IMR-90 (cell line): ENCODE measurements at regions not wholly inside any gene's neighbourhood (a gene's known extent, or its start where the extent isn't known, plus 50 kb on each side); places are given as distances from the start of the nearest gene placed in this dataset.

Experiments
- ATAC-seq: fragments of 200-7000 bp; cut with Tn5 transposase; 2 replicates; pipeline ENCODE4 v1.9.1; 2020; ENCODE audit warnings: low read depth, mild to moderate bottlenecking, moderate library complexity
- BruUV-seq: library from RNA; stranded (reverse); fragments of 400-500 nt; replicated peaks from 2 replicates; lab custom pipeline; 2021; lab: Mats Ljungman, UMichigan
- CTCF ChIA-PET: fragments of 300-600 bp; formaldehyde crosslinking; extraction: SDS; loops from one replicate; lab custom pipeline; 2021; ENCODE audit warnings: antibody characterized with exemption; lab: Yijun Ruan, JAX
- POLR2A ChIA-PET: fragments of 300-600 bp; sonication (Branson Sonifier 250); formaldehyde crosslinking; loops from one replicate; lab custom pipeline; 2022; ENCODE audit warnings: antibody characterized with exemption; ENCODE audit not compliant: unreplicated experiment; lab: Charles Lee
- DNase-seq: peaks from one replicate; pipeline ENCODE4 v3.0.0; 2013
- H2AFZ ChIP-seq: replicated peaks from 2 replicates; pipeline ENCODE3; 2013; ENCODE audit warnings: low read length, mild to moderate bottlenecking; ENCODE audit not compliant: poor library complexity
- H2AK5ac ChIP-seq: 2 replicates; pipeline ENCODE4 v1.6.1; 2013; ENCODE audit warnings: low read depth, low read length, inconsistent platforms
- H2AK9ac ChIP-seq: replicated peaks from 2 replicates; pipeline ENCODE3; 2013; ENCODE audit warnings: mild to moderate bottlenecking, low read depth, low read length, moderate library complexity; ENCODE audit not compliant: poor library complexity
- H2BK120ac ChIP-seq: 2 replicates; pipeline ENCODE4 v1.6.1; 2013; ENCODE audit warnings: low read depth, low read length, inconsistent platforms
- H2BK15ac ChIP-seq: 3 replicates; pipeline ENCODE4 v1.6.1; 2013; ENCODE audit warnings: low read depth, low read length, inconsistent platforms
- H2BK20ac ChIP-seq: 2 replicates; pipeline ENCODE4 v1.6.1; 2013; ENCODE audit warnings: low read depth, mild to moderate bottlenecking, inconsistent platforms, low read length, moderate library complexity
- H2BK5ac ChIP-seq: 2 replicates; pipeline ENCODE4 v1.6.1; 2013; ENCODE audit warnings: mild to moderate bottlenecking, low read depth, low read length, inconsistent platforms; ENCODE audit not compliant: poor library complexity, severe bottlenecking
- H3K14ac ChIP-seq: replicated peaks from 2 replicates; pipeline ENCODE4 v1.6.1; 2013; ENCODE audit warnings: low read depth, low read length, inconsistent platforms
- H3K18ac ChIP-seq: 2 replicates; pipeline ENCODE4 v1.6.1; 2013; ENCODE audit warnings: low read depth, low read length, control low read depth
- H3K23ac ChIP-seq: 2 replicates; pipeline ENCODE4 v1.6.1; 2013; ENCODE audit warnings: low read depth, low read length, inconsistent platforms
- H3K27ac ChIP-seq: 2 replicates; pipeline ENCODE4 v1.5.1; 2013; ENCODE audit warnings: mild to moderate bottlenecking, control low read depth, low read length; ENCODE audit not compliant: insufficient read depth
- H3K27me3 ChIP-seq: 2 replicates; pipeline ENCODE4 v1.6.1; 2013; ENCODE audit warnings: low read length; ENCODE audit not compliant: control insufficient read depth, insufficient read depth
- H3K36me3 ChIP-seq: 2 replicates; pipeline ENCODE4 v1.6.1; 2013; ENCODE audit warnings: low read length, mixed read lengths; ENCODE audit not compliant: control insufficient read depth, insufficient read depth
- H3K4ac ChIP-seq: 2 replicates; pipeline ENCODE4 v1.6.1; 2013; ENCODE audit warnings: low read depth, low read length, inconsistent platforms
- H3K4me1 ChIP-seq: 2 replicates; pipeline ENCODE4 v1.6.1; 2013; ENCODE audit warnings: low read length, mixed read lengths; ENCODE audit not compliant: control insufficient read depth, insufficient read depth
- H3K4me2 ChIP-seq: 2 replicates; pipeline ENCODE4 v1.6.1; 2013; ENCODE audit warnings: low read depth, mild to moderate bottlenecking, control low read depth, low read length, moderate library complexity
- H3K4me3 ChIP-seq: 2 replicates; pipeline ENCODE4 v1.5.1; 2013; ENCODE audit warnings: low read depth, mild to moderate bottlenecking, control low read depth, low read length, moderate library complexity; ENCODE audit not compliant: insufficient read depth
- H3K56ac ChIP-seq: 2 replicates; pipeline ENCODE4 v1.6.1; 2013; ENCODE audit warnings: low read length, inconsistent platforms; ENCODE audit not compliant: insufficient read depth; ENCODE audit errors: extremely low read depth
- H3K79me1 ChIP-seq, 2 experiments: 2 replicates each; pipeline ENCODE4 v1.6.1; 2013; ENCODE audit warnings: low read length in 2 of 2, inconsistent platforms in 1 of 2, low read depth in 1 of 2
- H3K9ac ChIP-seq: 2 replicates; pipeline ENCODE4 v1.6.1; 2013; ENCODE audit warnings: low read depth, low read length, control low read depth
- H3K9me1 ChIP-seq: 2 replicates; pipeline ENCODE4 v1.6.1; 2013; ENCODE audit warnings: low read length, inconsistent platforms; ENCODE audit not compliant: insufficient read depth
- H3K9me3 ChIP-seq: 2 replicates; pipeline ENCODE4 v1.6.1; 2013; ENCODE audit warnings: low read length; ENCODE audit not compliant: control insufficient read depth, insufficient read depth
- H4K20me1 ChIP-seq: 2 replicates; pipeline ENCODE4 v1.6.1; 2013; ENCODE audit warnings: low read length, inconsistent platforms; ENCODE audit not compliant: insufficient read depth
- H4K5ac ChIP-seq: 2 replicates; pipeline ENCODE4 v1.6.1; 2013; ENCODE audit warnings: mild to moderate bottlenecking, low read depth, low read length, control low read depth
- H4K8ac ChIP-seq, 2 experiments: 2 replicates each; pipeline ENCODE4 v1.6.1; 2013; ENCODE audit warnings: low read depth in 2 of 2, low read length in 2 of 2, control low read depth in 1 of 2, inconsistent platforms in 1 of 2
- H4K91ac ChIP-seq: 2 replicates; pipeline ENCODE4 v1.6.1; 2013; ENCODE audit warnings: low read depth, low read length, inconsistent platforms; ENCODE audit not compliant: insufficient read depth
- BHLHE40 ChIP-seq: fragments of 150-350 bp; IDR thresholded peaks from 2 replicates; pipeline ENCODE4 v1.6.1; 2016; ENCODE audit warnings: mild to moderate bottlenecking, low read depth, low read length
- CHD1 ChIP-seq: IDR thresholded peaks from 2 replicates; pipeline ENCODE4 v1.6.1; 2012; ENCODE audit warnings: low read depth, low read length, improper control_type of control experiment
- FOS ChIP-seq: fragments of 150-350 bp; IDR thresholded peaks from 2 replicates; pipeline ENCODE4 v1.6.1; 2016; ENCODE audit warnings: low read depth, low read length
- MAFK ChIP-seq: IDR thresholded peaks from 2 replicates; pipeline ENCODE4 v1.6.1; 2012; ENCODE audit warnings: low read depth, low read length, improper control_type of control experiment
- MXI1 ChIP-seq: IDR thresholded peaks from 2 replicates; pipeline ENCODE4 v1.6.1; 2012; ENCODE audit warnings: low read depth, mild to moderate bottlenecking, low read length, moderate library complexity, borderline replicate concordance
- NFE2L2 ChIP-seq: fragments of 150-350 bp; IDR thresholded peaks from 2 replicates; pipeline ENCODE4 v1.6.1; 2016; ENCODE audit warnings: low read depth, mild to moderate bottlenecking, low read length
- POLR2A ChIP-seq: IDR thresholded peaks from 2 replicates; pipeline ENCODE4 v1.6.1; 2012; ENCODE audit warnings: mild to moderate bottlenecking, low read depth, low read length
- RCOR1 ChIP-seq: IDR thresholded peaks from 2 replicates; pipeline ENCODE4 v1.6.1; 2012; ENCODE audit warnings: mild to moderate bottlenecking, low read length, improper control_type of control experiment; ENCODE audit not compliant: insufficient replicate concordance
- RFX5 ChIP-seq: IDR thresholded peaks from 2 replicates; pipeline ENCODE4 v1.8.0; 2012; ENCODE audit warnings: low read depth, mild to moderate bottlenecking, low read length, moderate library complexity
- SMC3 ChIP-seq: fragments of 150-350 bp; IDR thresholded peaks from 2 replicates; pipeline ENCODE4 v1.6.1; 2016; ENCODE audit warnings: low read depth, mild to moderate bottlenecking, antibody characterized with exemption, low read length, moderate library complexity
- WGBS, 2 experiments: methylation state at CpG; one replicate each; pipeline versions ENCODE4 v1.1.5 to v1.1.7; 2013; ENCODE audit warnings: missing lambda C conversion rate in 2 of 2; ENCODE audit not compliant: insufficient read length in 1 of 2; ENCODE audit errors: extremely low coverage in 2 of 2; 5-methylcytosine and 5-hydroxymethylcytosine counted together
- dilution Hi-C: fragments of 300-500 bp; cut with HindIII; formaldehyde crosslinking; loops from one replicate; pipeline ENCODE4 v1.14.3; 2018; ENCODE audit warnings: low sequenced_read_pairs; ENCODE audit not compliant: unreplicated experiment
- in situ Hi-C: fragments of 300-500 bp; cut with MboI; formaldehyde crosslinking; loops from 3 replicates; pipeline ENCODE4 v1.14.3; 2019; ENCODE audit warnings: low sequenced_read_pairs, inconsistent platforms, mixed read lengths
- intact Hi-C: fragments of 100-400 bp; cut with micrococcal nuclease; formaldehyde crosslinking; loops from 2 replicates; pipeline ENCODE4 v1.10.0; 2022

DNA sequence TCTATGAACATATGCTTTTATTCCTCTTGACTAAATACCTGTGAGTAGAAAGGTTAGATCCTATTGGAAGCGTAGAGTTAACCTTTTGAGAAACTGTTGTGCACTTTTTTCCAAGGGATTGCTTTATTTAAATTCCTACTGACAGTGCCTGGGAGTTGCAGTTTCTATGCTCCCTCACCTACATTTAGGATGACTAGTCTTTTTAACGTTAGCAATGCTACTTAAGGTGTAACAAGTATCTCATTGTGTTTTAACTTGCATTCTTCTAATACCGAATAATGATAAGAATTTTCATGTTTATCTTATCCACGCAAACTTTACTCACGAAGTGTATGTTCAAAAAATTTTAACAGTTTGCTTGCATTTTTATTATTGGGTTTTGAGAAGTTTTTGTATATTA is 1123.9 kb upstream of the PCDH7 start:
- H2BK20ac ChIP-seq: no peak overlapping the region
- H3K27me3 ChIP-seq: no peaks in the 10 kb centered on the region
- no peak overlapping the region for H2BK15ac ChIP-seq
- H3K14ac ChIP-seq: no peak overlapping the region
- ATAC-seq (no peak), DNase-seq (no peak)
- no peaks in the 10 kb centered on the region for H4K20me1 ChIP-seq
- no peaks in the 10 kb centered on the region for H3K9me3 ChIP-seq
- no peak overlapping the region for H2AK5ac ChIP-seq
- H4K8ac ChIP-seq: no peak overlapping the region
- no peak overlapping the region for H3K4me3 ChIP-seq
- H2AK9ac ChIP-seq: no peak overlapping the region
- H3K56ac ChIP-seq: no peak overlapping the region
- no peak overlapping the region for H3K9ac ChIP-seq
- H3K4me1 ChIP-seq: no peaks in the 10 kb centered on the region
- H3K9me1 ChIP-seq: no peaks in the 10 kb centered on the region
- ChIA-PET POLR2A (no interaction called here), CTCF (no interaction called here)
- no peak overlapping the region for H3K23ac ChIP-seq
- H4K5ac ChIP-seq: no peak overlapping the region
- H3K27ac ChIP-seq: no peak overlapping the region
- H2AFZ ChIP-seq: no peak overlapping the region
- dilution Hi-C loops (no loop called here), intact Hi-C loops (no loop called here), in situ Hi-C loops (no loop called here)
- H3K36me3 ChIP-seq: no peaks in the 10 kb centered on the region
- H3K18ac ChIP-seq: no peak overlapping the region
- no peak for TF ChIP-seq NFE2L2
- TF ChIP-seq MXI1: no peak
- TF ChIP-seq SMC3: no peak
- TF ChIP-seq RCOR1: no peak
- TF ChIP-seq FOS: no peak
- TF ChIP-seq POLR2A: no peak
- TF ChIP-seq MAFK: no peak
- TF ChIP-seq RFX5: no peak
- no peak for TF ChIP-seq CHD1
- no peak for TF ChIP-seq BHLHE40
- no peak overlapping the region for H4K91ac ChIP-seq
- H3K4me2 ChIP-seq: no peak overlapping the region
- H2BK5ac ChIP-seq: no peak overlapping the region
- WGBS, 2 experiments: no CpG with 5 or more reads among the region's 5 CpGs
- H2BK120ac ChIP-seq: no peak overlapping the region
- no TSS peak for BruUV-seq
- H3K4ac ChIP-seq: no peak overlapping the region
- no peaks in the 10 kb centered on the region for H3K79me1 ChIP-seq
